AG09309 (cell line): ENCODE measurements at regions not wholly inside any gene's neighbourhood (a gene's known extent, or its start where the extent isn't known, plus 50 kb on each side); places are given as distances from the start of the nearest gene placed in this dataset.

ENCODE experiments used
- DNase-seq: peaks from one replicate; pipeline ENCODE4 v3.0.0-alpha.2; 2010; ENCODE audit warnings: low read depth
- H3K4me3 ChIP-seq: 2 replicates; pipeline ENCODE4 v1.5.1; 2011; ENCODE audit warnings: mild to moderate bottlenecking, low read depth, low read length, moderate library complexity; ENCODE audit not compliant: control insufficient read depth
- TF ChIP-seq, protein P1 (sequence below): IDR thresholded peaks from 2 replicates; pipeline ENCODE4 v1.5.1; 2011; ENCODE audit warnings: mild to moderate bottlenecking, low read depth, low read length, inconsistent platforms; ENCODE audit not compliant: insufficient read depth, control insufficient read depth; ENCODE audit errors: missing control alignments

DNA sequence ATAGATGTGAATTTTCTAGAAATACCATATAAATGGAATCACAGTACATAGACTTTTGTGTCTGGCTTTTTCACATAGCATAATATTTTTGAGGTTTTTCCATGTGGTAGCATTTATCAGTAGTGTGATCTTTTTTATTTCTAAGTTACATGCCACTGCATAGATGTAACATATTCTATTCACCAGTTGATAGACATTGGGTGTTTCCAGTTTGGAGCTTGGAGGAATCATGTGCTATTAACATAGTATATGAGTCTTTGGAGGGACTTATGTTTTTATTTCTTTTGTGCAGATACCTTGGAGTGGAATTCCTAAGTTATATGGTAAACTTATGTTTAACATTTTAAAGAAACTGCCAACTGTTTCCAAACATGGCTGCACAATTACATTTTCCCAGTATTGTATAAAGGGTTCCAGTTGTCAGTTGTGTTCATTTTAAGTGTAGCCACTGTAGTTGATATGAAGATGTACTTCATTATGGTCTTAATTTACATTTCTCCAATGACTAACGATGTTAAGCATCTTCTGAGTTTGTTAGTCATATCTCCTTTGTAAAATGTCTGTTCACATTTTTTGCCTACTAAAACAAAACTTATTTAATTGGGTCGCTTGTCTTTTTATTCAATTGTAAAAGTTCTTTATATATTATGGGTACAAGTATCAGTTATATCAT, 145.7 kb upstream of the TRPC6 start:
- TF ChIP-seq, protein P1, sequence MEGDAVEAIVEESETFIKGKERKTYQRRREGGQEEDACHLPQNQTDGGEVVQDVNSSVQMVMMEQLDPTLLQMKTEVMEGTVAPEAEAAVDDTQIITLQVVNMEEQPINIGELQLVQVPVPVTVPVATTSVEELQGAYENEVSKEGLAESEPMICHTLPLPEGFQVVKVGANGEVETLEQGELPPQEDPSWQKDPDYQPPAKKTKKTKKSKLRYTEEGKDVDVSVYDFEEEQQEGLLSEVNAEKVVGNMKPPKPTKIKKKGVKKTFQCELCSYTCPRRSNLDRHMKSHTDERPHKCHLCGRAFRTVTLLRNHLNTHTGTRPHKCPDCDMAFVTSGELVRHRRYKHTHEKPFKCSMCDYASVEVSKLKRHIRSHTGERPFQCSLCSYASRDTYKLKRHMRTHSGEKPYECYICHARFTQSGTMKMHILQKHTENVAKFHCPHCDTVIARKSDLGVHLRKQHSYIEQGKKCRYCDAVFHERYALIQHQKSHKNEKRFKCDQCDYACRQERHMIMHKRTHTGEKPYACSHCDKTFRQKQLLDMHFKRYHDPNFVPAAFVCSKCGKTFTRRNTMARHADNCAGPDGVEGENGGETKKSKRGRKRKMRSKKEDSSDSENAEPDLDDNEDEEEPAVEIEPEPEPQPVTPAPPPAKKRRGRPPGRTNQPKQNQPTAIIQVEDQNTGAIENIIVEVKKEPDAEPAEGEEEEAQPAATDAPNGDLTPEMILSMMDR: no peak
- DNase-seq: no peak
- H3K4me3 ChIP-seq: no peak overlapping the region

DNA sequence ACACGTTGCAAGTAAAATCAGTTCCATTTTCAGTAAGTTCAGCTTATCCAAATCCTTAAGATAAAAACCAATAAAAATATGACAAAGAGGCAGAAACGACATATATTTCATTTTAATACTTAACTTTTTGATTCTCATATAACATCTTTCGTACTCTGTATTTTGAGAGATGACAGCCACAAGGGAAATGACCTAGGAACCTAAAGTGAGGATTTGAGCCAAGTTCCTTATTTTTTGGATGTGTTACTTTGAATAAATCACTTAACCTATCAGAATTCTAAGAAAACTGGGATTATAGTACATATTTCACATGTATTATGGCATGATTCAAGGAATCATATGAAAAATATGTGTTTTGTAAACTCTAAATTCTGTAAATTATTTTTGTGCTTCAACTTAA, 143.6 kb upstream of the TRPC6 start:
- TF ChIP-seq, protein P1: no peak
- DNase-seq: no peak
- no peak overlapping the region for H3K4me3 ChIP-seq

DNA sequence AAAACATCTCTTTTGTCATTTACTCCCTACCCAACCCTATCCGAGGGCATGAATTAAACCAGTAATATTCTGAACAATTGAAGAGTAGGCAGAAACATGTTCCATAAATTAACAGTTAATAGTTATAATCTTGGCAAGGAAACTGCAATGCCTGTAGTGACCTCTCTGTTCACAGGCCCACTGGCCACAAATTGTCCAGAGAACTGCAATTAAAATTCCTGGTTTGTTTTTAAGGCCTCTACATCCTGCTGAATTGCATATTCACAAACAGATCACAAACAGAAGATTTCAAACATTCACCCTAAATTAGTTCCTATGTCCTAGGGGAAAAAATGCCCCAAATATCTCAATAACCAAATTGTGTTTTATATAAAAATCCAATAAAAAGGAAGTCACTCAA, 143.2 kb upstream of the TRPC6 start:
- DNase-seq: no peak
- TF ChIP-seq, protein P1: no peak
- no peak overlapping the region for H3K4me3 ChIP-seq

DNA sequence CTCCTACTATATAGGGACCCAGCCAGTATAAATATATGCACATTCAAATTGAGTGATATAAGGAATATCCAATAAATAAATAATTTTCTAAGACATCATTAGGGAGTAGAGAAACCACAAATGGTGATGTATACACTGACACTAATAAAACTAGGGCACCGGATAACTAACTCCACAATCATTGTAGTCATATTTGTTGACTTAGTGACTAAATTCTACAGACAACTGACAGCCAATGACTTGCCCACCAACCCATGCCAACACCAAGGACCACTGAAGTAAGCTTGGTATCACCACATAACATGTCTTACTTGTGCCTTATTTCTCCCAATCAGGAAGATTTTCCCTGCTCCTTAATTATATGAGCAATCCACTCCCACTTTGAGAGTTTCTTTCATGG, 139.6 kb upstream of the TRPC6 start:
- TF ChIP-seq, protein P1: no peak
- no peak overlapping the region for H3K4me3 ChIP-seq
- no peak for DNase-seq

DNA sequence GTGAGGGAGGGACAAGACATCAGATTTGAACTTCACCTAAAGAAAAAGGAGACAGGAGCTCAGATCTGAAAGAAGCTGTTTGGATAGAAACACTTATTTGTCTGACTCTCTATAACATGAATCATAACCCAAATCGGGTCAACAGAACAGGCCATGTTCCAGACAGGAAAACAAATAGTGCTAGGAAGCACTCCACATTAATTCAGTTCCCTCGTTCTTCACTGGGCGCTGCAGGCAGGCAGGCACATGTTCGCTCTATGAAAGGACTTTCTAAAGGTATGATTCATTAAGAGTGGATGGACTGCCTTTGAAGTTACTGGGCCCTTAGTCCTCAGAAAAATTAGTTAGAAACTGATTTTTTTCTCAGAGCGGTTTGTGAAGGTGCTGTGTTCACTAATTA, 137.5 kb upstream of the TRPC6 start:
- no peak overlapping the region for H3K4me3 ChIP-seq
- no peak for DNase-seq

DNA sequence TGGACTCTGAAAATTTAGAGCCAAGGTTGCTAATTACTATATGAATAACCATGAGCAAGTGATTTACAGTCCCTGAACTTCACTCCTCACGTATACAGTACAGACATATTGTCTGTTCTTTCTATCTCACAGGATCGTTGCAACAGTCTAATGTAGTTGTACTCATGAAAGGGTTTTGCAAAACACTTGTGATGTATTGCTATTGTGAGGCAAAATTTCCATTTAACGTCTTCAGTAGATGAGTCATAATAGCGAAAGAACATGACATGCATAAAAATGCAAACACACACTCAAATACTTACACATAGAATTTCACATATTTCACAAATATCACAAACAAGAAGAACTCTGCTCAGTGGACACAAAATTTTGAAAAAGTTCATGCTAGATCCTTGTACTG, 134.6 kb upstream of the TRPC6 start:
- DNase-seq: no peak
- no peak overlapping the region for H3K4me3 ChIP-seq
- TF ChIP-seq, protein P1: no peak

More for the DNA sequence above, 137.5 kb upstream of the TRPC6 start:
- TF ChIP-seq, protein P1: no peak
